GF-D8 (cell line): ENCODE measurements at regions not wholly inside any gene's neighbourhood (a gene's known extent, or its start where the extent isn't known, plus 50 kb on each side); places are given as distances from the start of the nearest gene placed in this dataset.

Experiments
- DNase-seq: peaks from one replicate; lab custom pipeline; 2025; lab: John Stamatoyannopoulos, UW

DNA sequence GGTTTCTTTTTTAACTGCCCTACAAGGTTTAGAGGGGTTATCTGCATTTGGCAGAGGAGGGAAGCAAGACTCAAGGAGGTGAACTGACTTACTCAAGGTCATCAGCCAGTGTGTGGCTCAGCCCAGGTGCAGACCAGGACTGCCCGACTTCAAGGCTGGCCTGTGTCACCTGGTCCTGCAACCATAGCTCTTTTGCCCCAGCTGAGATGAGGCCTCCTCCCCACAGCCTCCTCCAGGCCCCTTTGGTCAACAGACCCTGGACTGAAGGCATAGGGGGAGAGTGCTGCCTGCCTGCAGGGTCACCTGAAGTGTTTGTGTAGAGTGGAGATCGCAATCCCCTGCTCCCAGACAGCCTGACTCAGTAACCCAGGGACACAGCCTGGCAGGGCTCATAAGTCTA, 168.5 kb upstream of the GLI2 start:
- DNase-seq, result no peak

DNA sequence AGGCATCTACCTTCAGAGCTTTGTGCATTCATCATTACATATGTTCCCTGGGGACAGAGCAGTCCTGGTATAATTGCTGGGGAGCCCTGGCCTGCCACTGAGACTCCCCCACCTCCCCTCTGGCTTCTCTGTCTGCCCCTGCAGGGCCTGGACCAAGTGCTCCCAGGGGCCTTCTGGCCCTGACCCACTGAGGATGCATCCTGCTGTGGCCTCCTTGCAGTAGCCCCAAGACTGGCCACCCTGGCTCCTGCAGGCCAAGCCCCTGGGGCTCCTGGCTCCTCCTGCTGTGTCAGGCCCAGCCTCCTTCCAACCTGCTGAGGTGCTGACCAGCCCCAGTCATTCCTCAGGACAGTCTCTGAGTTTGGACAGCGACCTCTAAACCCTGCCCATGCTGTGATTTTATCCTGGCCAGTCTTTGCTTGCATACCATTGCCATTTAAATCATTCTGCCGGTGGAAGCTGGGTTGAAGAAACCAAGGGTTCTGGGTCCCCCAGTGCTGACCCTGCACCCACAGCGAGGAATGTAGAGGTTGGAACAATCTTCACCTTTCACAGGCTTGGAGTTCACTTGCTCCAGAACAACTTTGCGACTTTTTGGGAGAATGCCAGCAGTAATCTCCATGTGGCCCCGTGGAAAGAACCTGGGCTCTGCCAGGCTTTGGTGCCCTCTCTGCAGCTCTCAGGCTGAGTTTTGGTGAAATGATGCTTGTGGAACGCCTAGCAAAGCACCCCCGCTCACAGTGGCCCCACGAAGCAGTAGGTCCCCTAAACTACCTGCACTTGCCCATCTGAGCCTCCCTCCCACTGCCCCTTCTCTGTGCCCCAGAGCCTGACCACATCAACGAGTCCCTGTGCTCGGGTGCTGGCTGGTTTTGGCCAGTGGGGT, 167.3 kb upstream of the GLI2 start:
- DNase-seq, result no peak

DNA sequence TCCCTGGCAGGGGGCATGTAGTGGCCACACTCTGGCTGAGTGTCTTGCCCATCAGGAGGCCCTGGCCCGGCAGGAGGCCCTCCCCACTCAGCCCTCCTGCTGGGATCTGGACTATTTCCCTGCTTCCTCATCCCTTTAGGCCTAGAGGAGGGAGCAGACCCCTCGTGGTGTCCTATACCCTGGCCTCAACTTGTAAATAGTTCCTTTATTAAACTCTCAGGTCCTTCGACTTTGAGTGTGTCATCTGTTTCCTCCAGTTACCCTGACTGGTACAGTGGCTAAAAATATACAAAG, 166.7 kb upstream of the GLI2 start:
- DNase-seq, result no peak

DNA sequence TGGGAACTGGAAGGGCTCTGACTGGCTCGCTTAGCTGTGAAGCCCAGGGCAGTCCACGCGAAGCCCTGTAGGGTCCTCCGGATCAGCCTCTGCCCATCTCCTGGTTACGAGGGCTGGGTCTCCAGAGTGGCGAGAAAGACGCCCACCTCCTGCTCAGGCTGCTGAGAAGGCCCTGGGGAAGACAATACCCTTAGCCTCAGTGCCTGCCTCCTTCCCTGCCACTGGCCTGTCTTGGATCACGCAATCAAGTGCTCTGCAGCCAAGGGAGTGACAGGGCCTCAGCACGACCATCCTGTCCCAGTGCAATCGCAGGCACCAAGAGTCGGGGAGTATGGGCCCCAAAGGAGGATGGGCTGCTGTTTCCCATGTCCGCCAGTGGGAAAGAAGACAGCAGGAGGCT, 165.7 kb upstream of the GLI2 start:
- no peak for DNase-seq

DNA sequence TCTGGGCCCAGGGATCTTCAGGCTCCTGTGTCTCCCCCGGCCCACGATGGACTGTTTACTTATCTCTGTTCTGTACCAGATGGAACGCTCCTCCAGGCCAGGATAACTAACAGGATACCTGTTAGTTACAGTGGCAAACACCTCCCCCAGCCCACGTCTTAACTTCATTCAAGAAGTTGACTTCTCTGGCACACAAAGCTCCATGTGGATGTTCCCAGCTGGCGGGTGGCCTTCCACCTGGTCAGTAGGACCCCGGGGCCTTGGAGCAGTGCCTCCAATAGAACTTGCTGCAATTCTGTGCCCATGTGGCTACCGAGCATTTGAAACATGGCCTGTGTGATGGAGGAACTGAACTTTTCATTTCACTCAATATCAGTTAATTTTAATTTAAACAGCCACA, 165.1 kb upstream of the GLI2 start:
- DNase-seq, result no peak

DNA sequence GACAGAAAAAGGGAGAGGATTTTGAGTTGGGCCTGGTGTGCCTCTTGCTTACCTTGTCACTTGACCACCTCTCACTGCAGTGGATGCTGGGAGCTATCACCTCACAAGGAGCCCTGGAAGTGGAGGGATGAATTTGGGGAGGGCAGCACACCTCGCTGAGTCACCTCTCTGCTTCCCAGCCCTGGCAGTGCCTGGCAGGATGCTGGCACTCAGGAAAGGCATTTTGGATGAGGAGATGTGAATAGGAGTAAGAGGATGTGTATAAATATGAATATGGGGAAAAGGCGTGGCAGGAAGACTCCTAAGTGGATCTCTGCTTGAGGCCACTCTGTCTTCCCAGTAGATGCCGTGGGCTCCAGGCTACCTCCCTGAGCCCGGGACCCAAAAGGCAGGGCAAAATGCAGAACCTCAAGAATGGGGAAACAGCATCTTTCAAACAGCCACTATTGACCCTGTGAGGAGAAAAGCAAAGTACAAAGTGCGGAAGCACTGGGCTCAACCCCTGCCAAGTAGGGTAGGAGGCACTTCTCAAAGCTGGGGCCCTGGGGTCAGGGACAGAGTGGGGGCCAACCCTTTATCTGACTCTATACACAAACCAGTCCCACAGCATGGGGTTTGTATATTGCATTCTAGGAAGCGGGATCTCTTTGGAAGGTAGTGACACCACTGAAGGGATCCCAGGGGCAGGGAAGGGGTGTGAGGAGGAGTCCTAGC, 164.5 kb upstream of the GLI2 start:
- DNase-seq, result no peak

DNA sequence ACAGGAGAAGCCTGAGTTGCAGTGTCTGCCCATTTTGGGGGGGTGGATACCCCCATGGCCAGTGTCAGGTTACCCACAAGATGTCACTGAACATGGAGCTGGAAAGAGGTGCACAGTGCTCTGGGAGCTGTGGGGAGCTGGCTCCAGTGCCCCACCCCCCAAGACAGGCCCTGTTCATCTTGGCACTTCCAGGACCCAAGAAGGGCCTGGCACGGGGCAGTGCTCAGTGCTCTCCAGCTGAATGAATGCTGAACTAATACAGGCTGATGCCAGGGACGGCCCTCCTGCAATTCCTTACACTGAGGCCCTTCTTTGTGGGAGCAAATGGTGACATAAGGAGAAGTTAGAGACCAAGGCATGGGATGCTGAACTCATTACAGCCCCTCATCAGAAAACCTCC, 163.4 kb upstream of the GLI2 start:
- DNase-seq, result no peak

DNA sequence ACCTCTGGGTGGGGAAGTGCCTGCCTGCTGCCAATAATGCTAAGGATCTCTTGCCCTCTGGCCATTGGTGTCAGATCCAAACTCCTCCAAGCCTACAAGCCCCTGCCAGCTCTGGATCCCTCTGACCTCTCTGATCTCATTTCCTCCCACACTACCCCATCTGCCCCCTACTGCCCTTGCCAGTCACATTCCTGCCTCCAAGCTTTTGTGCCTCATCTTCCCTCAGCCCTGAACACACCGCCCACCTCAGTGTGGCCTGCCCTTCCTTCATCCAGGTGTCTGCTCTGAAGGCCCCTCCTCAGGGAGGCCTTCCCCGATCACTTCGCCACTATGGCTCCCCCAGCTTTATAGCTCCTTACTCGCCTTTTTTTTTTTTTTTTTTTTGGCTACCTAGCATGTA, 161.0 kb upstream of the GLI2 start:
- no peak for DNase-seq

DNA sequence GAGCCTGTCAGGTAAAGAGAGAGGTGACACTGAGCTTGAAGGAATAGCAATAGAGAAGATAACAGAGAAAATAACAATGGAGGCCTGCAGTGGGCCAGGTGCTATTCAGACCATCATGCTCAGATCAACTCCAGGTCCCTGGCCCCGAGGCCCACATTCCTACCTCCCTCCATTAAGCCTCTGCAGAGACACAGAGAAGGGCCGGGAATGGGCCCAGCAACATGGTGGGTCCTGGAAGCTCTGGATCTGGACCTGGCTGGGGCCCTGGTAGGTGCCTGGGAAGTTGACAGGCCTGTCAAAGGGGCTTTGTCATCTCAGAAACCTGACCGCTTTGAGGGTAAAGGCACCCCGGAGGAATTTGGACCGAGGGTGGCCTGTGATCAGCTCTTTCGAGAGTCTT, 159.7 kb upstream of the GLI2 start:
- DNase-seq, result no peak

DNA sequence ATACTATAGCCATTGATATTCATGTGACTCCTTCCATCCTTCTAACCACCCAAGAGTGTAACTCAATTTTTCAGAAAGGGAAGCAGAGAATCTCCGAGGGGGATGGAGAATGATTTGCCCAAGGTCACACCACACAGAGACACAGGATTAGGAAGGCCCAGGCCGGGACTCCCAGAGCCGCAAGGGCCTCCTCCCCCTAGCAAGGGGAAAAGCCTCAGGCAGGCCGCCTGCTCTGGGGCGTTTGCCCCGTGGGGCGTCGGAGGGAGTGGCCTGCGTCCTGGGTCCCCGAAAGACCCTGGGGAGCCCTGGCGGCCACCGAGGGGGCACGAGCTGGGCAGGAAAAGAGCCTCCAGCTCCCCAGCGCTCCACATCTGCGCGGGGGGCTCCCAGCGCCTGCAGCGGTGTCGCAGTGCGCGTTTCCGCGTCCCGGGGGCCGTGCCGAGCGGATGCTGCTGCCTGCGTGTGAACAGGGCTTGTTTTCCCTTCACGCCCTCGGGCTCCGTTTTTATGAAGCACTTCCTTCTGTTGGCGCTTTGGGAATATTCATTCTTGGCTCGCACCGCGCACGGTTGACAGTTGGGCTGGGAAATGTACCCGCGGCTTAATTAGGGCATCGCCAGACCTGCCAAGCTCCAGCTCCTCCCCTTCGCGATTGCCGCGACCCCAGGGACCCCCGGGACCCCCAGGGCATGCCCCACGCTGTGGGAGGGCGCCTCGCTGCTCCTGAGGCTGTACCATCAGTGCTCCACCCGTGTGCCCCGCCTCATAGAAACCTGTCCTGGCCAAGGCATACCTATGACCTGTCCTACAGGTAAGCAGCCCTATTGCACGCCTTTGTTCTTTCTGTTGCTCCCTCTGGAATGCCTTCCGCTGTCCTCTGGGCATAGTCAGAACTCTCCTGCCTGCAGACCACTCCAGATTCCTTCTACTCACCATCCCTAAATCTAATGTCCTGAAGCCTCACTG, 158.9 kb upstream of the GLI2 start:
- no peak for DNase-seq

DNA sequence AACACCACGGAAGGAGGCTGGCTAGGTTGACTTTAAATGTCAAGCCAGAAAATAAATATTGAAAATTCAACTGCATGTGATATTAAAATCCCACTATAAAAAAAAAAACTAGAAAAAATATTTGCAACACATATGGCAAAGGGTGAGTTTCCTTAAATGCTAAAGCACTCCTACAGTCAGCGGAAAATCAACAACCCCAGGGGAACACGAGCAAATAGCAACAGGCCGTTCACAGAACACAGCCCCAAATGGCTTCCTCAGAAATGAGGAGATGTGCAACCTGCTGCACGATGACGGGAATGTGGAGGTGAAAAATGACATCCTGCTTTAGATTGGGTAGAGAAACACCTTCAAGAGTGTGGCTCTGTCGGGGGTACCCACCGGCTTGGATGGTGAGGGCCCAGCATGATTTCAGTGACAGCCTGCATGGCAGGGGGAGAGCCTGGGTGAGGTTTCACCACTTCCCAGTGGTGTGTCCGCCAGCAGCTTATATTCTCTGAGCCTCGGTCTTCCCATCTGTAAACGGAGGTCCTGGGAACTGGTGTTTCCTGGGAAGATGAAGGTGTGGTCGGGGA, 157.9 kb upstream of the GLI2 start:
- DNase-seq, result no peak

DNA sequence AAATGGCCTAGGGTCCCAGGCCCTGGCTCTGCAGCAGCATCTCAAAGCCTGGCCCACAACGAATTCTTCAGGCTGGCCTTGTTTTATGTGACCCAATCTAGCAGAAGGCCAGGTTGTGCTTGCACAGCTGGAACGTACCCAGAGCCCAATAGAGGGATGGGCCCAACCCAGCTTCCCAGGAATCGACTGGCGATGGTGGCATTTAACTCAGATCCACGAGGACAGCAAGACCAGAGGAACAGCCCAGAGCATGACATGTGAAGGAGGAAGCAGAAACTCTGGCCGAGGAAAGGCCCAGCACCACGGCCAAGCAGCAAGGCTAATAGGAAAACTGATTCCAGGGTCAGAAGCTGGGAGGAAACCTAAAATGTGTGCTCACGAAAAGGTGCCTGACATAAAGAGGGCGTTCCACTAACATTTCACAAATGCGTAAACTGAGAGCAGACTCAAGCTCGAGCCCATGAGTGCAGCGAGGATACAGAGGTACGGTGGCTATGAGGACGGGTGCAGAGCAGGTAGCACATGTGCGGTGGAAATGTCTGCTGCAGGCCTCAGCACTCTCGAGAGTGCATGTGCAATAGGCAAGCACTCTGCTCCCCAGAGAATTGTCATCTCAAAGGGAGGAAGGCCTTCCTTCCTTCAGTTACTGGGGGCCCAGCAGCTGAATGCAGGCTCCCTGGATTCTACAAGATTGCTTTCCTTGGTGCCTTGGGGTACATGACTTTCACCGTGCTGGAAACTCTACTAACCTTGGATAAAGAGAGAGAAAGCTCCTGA, 156.9 kb upstream of the GLI2 start:
- no peak for DNase-seq

DNA sequence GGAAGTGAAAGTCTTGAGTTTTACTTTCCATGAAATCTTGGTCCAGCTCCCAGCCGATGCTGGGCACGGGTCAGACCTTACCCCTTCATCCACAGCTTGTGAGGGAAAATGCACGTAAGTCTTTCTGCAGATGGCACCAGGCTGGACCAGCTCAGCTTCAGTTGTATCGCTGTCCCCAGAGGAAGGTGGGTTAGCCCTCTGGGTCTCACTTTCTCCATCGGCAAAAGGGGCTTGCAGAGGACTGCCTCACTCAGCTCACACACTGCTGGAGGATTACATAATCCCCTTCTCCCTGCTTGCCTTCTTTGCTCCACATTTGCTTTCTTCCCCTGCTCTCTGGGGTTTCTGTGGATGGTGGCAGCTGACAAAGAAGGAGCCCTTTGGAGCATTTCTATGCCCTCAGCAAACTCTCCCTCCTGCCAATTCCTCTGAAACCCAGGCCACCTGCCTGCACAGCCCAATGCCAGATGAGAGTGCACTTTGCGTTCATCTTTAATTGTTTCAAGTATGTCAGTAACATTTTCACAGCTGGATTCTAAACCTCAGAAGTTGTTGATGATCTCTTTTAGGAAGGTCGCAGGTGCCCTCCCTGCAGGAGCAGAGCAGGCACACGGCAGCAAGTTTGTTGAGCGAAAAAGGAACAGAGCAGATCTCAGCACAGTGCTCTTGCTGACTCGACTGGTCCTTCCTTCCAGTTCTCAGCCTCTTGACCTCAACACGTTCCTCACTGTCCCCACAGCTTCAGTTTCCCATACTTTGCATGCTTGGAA, 155.6 kb upstream of the GLI2 start:
- no peak for DNase-seq

DNA sequence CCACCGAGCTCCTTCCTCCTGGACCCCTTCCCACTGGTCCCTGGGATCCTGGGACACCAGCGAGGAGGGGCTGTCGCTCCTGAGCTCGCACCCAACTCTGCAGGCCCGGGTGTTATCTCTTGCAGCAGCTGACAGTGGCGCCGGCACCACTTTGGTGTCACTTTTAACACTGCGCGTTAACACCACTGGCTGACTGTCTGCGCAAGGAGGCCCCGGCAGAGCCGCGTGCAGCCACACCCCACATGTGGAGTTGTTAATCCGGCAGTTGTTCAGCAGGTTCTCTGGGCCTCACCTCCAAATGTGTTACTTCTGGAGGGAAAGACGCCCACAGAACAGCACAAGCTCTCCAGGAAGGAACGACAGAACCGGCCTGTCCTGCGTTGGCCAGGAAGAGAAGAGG, 155.0 kb upstream of the GLI2 start:
- no peak for DNase-seq

DNA sequence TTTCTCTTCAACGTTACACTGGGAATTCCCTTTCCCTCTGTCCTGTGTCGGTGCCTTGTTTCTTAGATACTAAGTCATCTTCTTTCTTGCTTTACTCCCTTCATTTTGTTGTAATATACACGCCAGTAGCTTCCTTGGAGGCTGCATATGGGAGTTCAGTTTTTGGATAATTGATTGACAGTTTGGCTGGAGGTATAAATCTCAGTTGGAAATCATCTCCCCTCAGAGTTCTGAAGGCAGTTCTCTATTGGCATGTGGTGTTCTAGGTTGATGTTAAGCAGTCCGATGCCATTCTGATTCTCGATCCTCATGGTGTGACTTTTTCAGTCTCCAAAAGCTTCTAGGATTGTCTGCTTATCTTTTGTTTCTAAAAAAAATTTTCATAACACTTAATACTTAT, 152.5 kb upstream of the GLI2 start:
- DNase-seq, result no peak

DNA sequence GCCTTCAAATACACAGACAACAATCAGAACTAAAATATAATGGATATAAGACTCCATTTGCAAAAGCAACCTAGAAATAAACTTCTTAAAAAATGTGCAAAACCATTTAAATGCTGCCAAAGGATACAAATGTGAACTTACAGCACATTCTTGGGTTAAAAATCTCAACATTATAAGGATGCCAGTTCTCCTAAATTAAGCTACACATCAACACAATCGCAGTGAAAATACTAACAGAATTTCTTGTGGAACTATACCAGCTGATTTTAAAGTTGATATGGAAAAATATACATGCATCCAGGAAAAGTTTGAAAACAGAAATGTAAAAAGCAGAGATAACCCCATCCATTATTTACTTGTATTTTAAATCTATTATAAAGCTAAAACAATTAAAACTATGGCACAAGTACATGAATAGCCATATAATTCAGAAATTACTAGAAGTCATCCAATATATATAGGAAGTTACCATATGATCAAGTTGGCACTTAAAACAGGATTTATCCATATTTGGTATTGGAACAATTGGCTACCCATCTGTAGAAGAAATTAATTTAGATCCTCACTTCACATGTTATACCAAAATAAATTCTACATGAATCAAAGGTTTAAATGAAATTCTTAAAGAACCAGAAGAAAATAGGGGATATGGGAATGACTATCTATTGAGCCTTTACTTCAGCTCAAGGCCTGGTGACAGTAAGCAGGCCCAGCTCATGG, 151.7 kb upstream of the GLI2 start:
- DNase-seq, result no peak

DNA sequence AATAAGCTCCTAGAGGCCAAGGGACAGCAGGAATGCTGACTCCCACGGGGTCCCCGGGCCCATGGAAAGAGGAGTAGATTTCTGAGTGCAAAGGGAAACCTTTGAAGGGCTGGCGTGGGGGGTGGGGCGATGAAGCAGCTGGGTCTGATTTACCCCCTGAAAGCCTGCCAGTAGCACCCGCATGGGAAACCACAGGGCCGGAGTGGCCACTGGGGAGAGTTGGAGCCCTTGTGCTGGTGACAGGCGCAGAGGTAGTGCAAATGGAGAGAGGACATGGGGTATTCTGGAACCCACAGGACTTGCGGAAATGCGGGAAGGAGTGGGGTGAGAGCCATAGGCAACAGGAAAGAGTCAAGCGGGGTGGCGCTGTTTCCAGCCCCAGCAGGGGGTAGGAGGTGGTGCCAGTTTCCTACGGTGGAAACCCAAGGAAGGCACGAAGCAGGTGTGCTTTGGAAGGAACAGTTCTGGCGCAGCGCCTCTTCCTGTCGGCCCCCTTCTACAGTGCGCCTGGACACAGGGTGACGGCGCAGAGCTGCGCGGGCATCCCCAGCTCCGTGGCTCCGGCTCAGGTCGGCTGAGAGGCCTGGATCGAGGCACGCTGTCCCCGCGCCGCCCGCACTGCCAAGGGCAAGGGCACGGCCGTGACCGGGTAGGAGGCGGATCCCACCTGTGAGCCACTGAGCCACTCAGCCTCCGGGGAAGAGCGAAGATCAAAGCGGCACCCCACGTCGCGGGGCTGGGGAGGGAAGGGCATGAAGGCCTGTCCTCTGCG, 149.0 kb upstream of the GLI2 start:
- DNase-seq, result no peak

DNA sequence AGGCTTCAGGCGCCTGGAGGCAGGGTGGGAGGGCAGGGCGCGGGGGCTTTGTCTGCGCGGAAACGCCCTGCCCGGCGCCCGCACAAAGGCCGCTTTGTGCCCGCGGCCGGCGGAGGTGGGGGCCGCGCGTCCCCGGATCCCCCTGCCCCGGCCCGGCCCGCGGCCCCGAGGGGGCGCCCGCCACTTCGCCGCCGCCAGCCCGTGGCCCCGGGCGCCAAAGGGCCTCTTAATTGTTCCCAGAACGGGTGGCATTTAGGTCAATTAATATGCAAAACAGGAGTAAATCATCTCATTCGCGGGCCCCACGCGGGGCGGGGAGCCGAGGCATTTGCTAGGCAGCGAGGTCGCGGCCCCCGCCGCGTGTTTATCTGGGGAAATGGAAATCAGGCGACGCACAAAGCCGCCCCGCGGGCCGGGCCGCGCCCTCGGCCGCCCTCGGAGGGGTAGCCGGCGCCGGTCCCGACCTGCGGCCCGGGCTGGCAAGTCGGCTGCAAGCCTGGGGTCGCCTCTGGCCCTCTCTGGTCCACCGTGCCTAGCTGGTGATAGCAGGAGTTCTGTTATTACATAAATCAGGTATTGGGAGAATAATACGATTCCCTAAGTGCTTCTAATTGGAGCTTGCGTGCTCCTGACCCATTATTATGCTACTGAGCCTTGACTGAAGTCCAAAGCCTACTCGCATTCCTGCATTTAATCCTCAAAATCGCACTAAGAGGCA, 148.2 kb upstream of the GLI2 start:
- DNase-seq, result no peak

DNA sequence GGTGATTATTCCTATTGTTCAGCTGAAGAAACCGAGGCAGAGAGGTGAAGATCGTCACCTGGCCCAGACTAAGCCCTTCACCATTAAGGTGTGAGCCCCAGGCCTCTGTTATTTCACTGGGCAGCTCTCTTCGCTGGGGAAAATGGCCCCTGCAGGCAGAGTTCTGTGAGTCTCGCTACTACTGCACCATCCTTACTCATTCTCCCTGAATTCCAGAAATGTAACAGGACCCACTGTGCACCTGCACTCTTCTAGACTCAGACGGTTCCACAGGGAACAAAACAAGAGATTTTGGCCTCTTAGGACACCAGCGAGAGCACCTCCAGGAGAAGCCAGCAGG, 147.7 kb upstream of the GLI2 start:
- no peak for DNase-seq
